ENCODE measurements at regions not wholly inside any gene's neighbourhood (a gene's known extent, or its start where the extent isn't known, plus 50 kb on each side); places are given as distances from the start of the nearest gene placed in this dataset.
A peak's percentile ranks its signal among the peaks of the same experiment; 100 is the strongest.

DNA sequence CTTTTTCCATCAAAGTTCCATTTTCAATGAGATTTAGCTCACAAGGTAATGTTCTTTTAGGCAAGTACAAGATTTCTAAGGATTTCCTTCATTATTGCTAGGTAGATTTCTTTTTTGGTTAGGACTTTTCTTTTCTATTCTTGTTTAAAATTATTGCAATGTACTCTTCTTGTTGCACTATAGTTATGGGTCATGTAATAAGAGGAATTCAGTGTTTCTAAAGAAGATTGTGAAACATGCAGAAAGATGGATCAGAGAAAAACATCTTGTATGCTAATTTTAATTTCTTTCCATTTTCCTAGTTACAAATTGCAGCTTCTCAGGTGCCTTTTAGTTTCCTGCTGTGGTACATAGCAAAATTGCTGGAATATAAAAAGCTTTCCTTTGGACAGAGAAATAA, 56.1 kb downstream of the BTG1 start:
- Mint-ChIP-seq H3K4me3 (no peak overlapping the region), H3K36me3 (peaks cover 4% of the 10 kb centered on the region), H3K4me1 (peaks cover 10 to 45% (median 43%) of the 10 kb centered on the region in 4 donors), H3K27ac (peak overlapping the region in 1 of 3 donors; percentile 28), H3K27me3 (no peaks in the 10 kb centered on the region), H3K9me3 (peaks cover 0 to 4% (median 0%) of the 10 kb centered on the region in 7 donors)
- Histone ChIP-seq H3K4me1 (ENCODE audit: control insufficient read depth, insufficient read depth, low read length, poor library complexity, severe bottlenecking) (peaks cover 13% of the 10 kb centered on the region), H3K27ac (ENCODE audit: insufficient read depth, low read length, poor library complexity, severe bottlenecking) (no peak overlapping the region), H3K27me3 (ENCODE audit: control insufficient read depth, insufficient read depth, low read length) (no peaks in the 10 kb centered on the region), H3K4me3 (ENCODE audit: low read depth, low read length) (no peak overlapping the region), H3K9me3 (ENCODE audit: control insufficient read depth in 2 of 2, low read length in 2 of 2) (no peaks in the 10 kb centered on the region), H3K36me3 (ENCODE audit: control insufficient read depth, insufficient read depth, low read length) (no peaks in the 10 kb centered on the region)
- no peak for ATAC-seq (ENCODE audit: low read depth in 2 of 2)
- no peak for DNase-seq

DNA sequence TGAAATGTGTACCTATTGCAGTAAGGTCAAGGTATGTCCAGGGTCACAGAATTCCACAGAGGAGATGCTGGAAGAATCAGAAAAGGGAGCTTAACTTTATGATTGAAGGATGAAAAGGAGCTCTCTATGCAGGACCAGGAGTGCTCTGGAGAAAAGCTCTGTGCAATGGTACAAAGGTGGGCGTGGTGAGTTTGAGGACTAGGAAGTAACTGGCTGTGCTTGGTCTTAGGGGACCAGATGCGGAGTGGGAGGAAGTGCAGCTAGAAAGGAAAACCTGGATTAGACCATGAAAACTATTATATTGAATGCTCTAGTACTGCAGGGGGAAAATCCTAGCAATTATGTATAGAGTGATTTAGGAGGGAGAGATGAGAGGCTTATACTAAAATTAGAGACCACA, 56.8 kb downstream of the BTG1 start:
- Histone ChIP-seq H3K36me3 (ENCODE audit: control insufficient read depth, insufficient read depth, low read length) (no peaks in the 10 kb centered on the region), H3K4me3 (ENCODE audit: low read depth, low read length) (no peak overlapping the region), H3K9me3 (ENCODE audit: control insufficient read depth in 2 of 2, low read length in 2 of 2) (no peaks in the 10 kb centered on the region), H3K27me3 (ENCODE audit: control insufficient read depth, insufficient read depth, low read length) (no peaks in the 10 kb centered on the region), H3K4me1 (ENCODE audit: control insufficient read depth, insufficient read depth, low read length, poor library complexity, severe bottlenecking) (peaks cover 8% of the 10 kb centered on the region), H3K27ac (ENCODE audit: insufficient read depth, low read length, poor library complexity, severe bottlenecking) (no peak overlapping the region)
- Mint-ChIP-seq H3K36me3 (peaks cover 4% of the 10 kb centered on the region), H3K4me3 (no peak overlapping the region), H3K27ac (peak overlapping the region in 2 of 3 donors; percentile 45 to 64), H3K9me3 (peaks cover 0 to 4% (median 0%) of the 10 kb centered on the region in 7 donors), H3K27me3 (no peaks in the 10 kb centered on the region), H3K4me1 (peaks cover 10 to 40% (median 39%) of the 10 kb centered on the region in 4 donors)
- DNase-seq (no peak), ATAC-seq (ENCODE audit: low read depth in 2 of 2) (no peak)

DNA sequence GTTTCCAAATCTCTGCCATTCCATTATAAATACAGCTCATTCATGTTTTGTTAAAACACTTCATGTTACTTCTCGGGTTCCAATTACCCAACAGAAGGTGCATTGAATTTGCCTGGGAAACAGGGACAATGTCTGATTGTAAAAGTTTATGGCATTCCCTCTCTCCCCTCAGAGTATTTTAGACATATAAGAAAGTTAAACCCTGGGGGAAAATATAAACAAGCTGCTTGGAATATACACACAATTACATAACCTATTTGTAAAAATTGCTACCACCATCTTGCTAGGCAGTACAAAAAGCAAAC, 60.0 kb downstream of the BTG1 start:
- peaks cover 4% of the 10 kb centered on the region for H3K36me3 Mint-ChIP-seq
- Histone ChIP-seq H3K27ac (ENCODE audit: insufficient read depth, low read length, poor library complexity, severe bottlenecking) (no peak overlapping the region), H3K36me3 (ENCODE audit: control insufficient read depth, insufficient read depth, low read length) (no peaks in the 10 kb centered on the region), H3K27me3 (ENCODE audit: control insufficient read depth, insufficient read depth, low read length) (no peaks in the 10 kb centered on the region), H3K4me3 (ENCODE audit: low read depth, low read length) (no peak overlapping the region), H3K9me3 (ENCODE audit: control insufficient read depth in 2 of 2, low read length in 2 of 2) (no peaks in the 10 kb centered on the region), H3K4me1 (ENCODE audit: control insufficient read depth, insufficient read depth, low read length, poor library complexity, severe bottlenecking) (peaks cover 12% of the 10 kb centered on the region)
- ATAC-seq (ENCODE audit: low read depth in 2 of 2), result no peak
- H3K9me3 Mint-ChIP-seq, result peaks cover 0 to 1% (median 0%) of the 10 kb centered on the region in 7 donors
- H3K27me3 Mint-ChIP-seq, result no peaks in the 10 kb centered on the region
- no peak overlapping the region for H3K27ac Mint-ChIP-seq
- H3K4me1 Mint-ChIP-seq, result peaks cover 11 to 43% (median 40%) of the 10 kb centered on the region in 4 donors
- H3K4me3 Mint-ChIP-seq, result no peak overlapping the region
- no peak for DNase-seq

DNA sequence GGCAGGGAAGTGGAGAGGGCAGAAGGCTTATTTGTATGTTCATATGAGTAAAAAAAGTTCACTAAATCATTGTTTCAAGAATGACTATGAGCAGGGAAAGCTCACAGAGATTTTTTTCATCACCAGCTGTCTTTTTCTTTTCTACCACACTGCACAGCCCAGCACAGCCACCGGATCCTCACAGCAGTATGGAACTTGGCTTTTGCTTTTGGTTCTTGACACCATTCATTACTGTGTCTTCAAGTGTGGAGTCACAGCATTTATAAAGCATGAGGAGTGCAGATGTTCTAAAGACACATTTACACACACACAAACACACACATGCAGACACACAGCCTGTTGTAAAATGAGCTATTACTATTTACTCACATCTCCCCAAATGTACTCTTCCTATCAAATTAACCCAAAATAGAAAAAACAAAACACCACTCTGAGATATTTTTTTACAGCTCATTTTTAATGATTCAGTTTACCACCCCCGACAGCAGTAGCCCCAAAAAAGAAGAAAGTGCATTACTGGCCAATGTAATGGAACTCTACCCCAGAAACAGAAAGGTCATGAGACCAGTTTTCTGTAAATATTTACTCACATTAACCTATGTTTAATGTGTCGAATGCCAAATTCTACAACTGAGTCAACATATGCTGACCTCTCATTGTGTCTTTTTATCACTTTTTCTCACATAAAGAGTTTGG, 60.5 kb downstream of the BTG1 start:
- peaks cover 4% of the 10 kb centered on the region for H3K36me3 Mint-ChIP-seq
- H3K27ac Mint-ChIP-seq, result no peak overlapping the region
- no peak for ATAC-seq (ENCODE audit: low read depth in 2 of 2)
- no peaks in the 10 kb centered on the region for H3K36me3 ChIP-seq (ENCODE audit: control insufficient read depth, insufficient read depth, low read length)
- peak in 1 of 3 donors; percentile 41 for DNase-seq
- peaks cover 17% of the 10 kb centered on the region for H3K4me1 ChIP-seq (ENCODE audit: control insufficient read depth, insufficient read depth, low read length, poor library complexity, severe bottlenecking)
- no peaks in the 10 kb centered on the region for H3K27me3 ChIP-seq (ENCODE audit: control insufficient read depth, insufficient read depth, low read length)
- H3K4me3 Mint-ChIP-seq, result peak overlapping the region in 2 of 4 donors; percentile 2 to 10
- H3K4me3 ChIP-seq (ENCODE audit: low read depth, low read length), result no peak overlapping the region
- peaks cover 16 to 46% (median 42%) of the 10 kb centered on the region in 4 donors for H3K4me1 Mint-ChIP-seq
- no peaks in the 10 kb centered on the region for H3K27me3 Mint-ChIP-seq
- no peaks in the 10 kb centered on the region for H3K9me3 ChIP-seq (ENCODE audit: control insufficient read depth in 2 of 2, low read length in 2 of 2)
- no peak overlapping the region for H3K27ac ChIP-seq (ENCODE audit: insufficient read depth, low read length, poor library complexity, severe bottlenecking)
- H3K9me3 Mint-ChIP-seq, result peaks cover 0 to 1% (median 0%) of the 10 kb centered on the region in 7 donors

DNA sequence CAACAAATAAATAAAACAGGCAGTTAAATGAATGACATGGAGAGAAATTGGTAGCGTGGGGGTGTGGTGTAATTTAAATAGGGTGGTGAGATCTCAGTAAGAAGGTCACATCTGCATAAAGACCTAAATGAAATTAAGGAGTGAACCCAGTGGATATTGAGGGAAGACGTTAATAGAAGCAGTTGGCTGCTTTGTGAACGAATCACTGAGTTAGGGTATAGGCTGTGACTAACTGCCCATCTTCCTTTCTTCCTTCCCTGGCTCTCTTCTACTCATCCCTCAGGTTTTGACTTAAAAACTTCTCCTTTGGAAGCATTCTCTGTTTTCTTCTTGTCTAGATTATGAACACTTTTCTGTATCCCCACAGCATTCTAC, 64.7 kb downstream of the BTG1 start:
- H3K27ac ChIP-seq (ENCODE audit: insufficient read depth, low read length, poor library complexity, severe bottlenecking), result peak overlapping the region; percentile 16
- H3K4me3 ChIP-seq (ENCODE audit: low read depth, low read length), result peak overlapping the region; percentile 72
- peak overlapping the region; percentile 79 to 89 (median 88) for H3K27ac Mint-ChIP-seq

DNA sequence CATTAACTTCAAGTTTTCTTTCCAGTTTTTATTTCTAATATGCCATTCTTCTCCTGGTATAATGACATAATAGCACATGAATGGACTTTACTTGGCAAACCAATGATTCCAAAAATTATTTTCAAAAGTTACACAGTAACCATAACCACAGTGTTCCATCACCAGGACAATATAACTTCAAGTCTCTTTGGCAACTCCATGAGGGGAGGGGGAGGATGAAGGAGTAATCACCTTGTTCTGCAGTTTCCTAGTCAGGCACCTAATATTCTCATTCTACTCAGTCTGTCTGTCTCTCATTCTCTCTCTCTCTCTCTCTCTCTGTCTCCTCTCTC, 66.6 kb downstream of the BTG1 start:
- ATAC-seq (ENCODE audit: low read depth in 2 of 2) (no peak), DNase-seq (no peak)
- H3K4me3 ChIP-seq (ENCODE audit: low read depth, low read length), result no peak overlapping the region
- peak overlapping the region; percentile 39 to 98 (median 45) for H3K27ac Mint-ChIP-seq
- peaks cover 22% of the 10 kb centered on the region for H3K4me1 ChIP-seq (ENCODE audit: control insufficient read depth, insufficient read depth, low read length, poor library complexity, severe bottlenecking)
- H3K9me3 ChIP-seq (ENCODE audit: control insufficient read depth in 2 of 2, low read length in 2 of 2), result no peaks in the 10 kb centered on the region
- H3K27ac ChIP-seq (ENCODE audit: insufficient read depth, low read length, poor library complexity, severe bottlenecking), result no peak overlapping the region
- no peaks in the 10 kb centered on the region for H3K27me3 ChIP-seq (ENCODE audit: control insufficient read depth, insufficient read depth, low read length)
- H3K4me3 Mint-ChIP-seq, result peak overlapping the region in 3 of 4 donors; percentile 29 to 51 (median 46)
- H3K36me3 Mint-ChIP-seq, result peaks cover 9% of the 10 kb centered on the region
- H3K4me1 Mint-ChIP-seq, result peaks cover 30 to 71% (median 63%) of the 10 kb centered on the region in 4 donors
- no peaks in the 10 kb centered on the region for H3K27me3 Mint-ChIP-seq
- H3K9me3 Mint-ChIP-seq, result peaks cover 0 to 4% (median 0%) of the 10 kb centered on the region in 7 donors
- H3K36me3 ChIP-seq (ENCODE audit: control insufficient read depth, insufficient read depth, low read length), result no peaks in the 10 kb centered on the region

More for the DNA sequence above, 64.7 kb downstream of the BTG1 start:
- peaks cover 26% of the 10 kb centered on the region for H3K4me1 ChIP-seq (ENCODE audit: control insufficient read depth, insufficient read depth, low read length, poor library complexity, severe bottlenecking)
- Mint-ChIP-seq H3K4me3 (peak overlapping the region in 3 of 4 donors; percentile 57 to 80 (median 75)), H3K36me3 (peaks cover 8% of the 10 kb centered on the region), H3K9me3 (peaks cover 0 to 4% (median 0%) of the 10 kb centered on the region in 7 donors), H3K4me1 (peaks cover 30 to 71% (median 65%) of the 10 kb centered on the region in 4 donors), H3K27me3 (no peaks in the 10 kb centered on the region)
- H3K27me3 ChIP-seq (ENCODE audit: control insufficient read depth, insufficient read depth, low read length), result no peaks in the 10 kb centered on the region
- no peak for DNase-seq
- H3K9me3 ChIP-seq (ENCODE audit: control insufficient read depth in 2 of 2, low read length in 2 of 2), result no peaks in the 10 kb centered on the region
- no peaks in the 10 kb centered on the region for H3K36me3 ChIP-seq (ENCODE audit: control insufficient read depth, insufficient read depth, low read length)
- ATAC-seq (ENCODE audit: low read depth in 2 of 2), result no peak

DNA sequence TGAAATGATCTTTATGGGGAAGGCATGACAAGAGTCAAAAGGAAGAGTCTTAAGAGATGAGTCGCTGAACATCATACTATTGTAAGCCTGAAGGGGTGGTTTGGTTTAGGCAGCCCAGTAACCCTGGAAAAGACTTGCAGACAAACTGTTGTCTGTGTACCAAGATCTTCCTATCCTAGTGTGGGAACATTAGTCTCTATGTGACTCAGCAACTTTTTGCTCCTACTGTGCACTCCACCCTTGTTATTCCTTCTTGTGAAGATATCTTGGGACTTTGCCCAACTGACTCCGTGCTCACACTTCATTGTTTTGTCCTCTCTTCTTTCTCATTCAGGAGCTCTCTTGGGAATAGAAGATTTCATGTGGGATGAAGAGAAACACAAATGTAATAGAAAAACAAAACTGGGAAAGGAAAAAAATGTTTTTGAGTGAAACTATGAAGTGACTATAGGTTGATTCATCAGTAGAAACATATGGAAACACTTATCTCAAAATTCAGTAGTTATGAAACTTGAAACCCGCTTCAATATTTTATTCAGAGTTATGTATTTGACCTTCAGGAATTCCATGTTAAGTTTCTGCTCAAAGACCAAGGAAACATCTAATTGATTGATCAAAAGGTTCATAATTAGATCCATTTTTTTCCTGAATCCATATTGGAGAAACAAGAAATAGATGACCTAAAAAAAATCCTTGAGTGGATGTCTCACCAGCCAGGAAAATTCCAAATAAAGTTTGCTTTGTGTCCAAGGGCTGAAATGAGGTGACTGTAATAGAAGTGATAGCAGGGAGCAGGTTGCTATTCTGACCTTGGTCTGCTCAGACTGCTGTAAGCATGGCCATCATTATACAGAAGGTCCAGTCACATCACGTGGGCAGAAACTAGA, 67.2 kb downstream of the BTG1 start:
- no peak for DNase-seq
- Mint-ChIP-seq H3K4me3 (peak overlapping the region in 1 of 4 donors; percentile 11), H3K27ac (peak overlapping the region in 2 of 3 donors; percentile 15 to 62), H3K36me3 (peaks cover 9% of the 10 kb centered on the region), H3K9me3 (peaks cover 0 to 4% (median 0%) of the 10 kb centered on the region in 7 donors), H3K27me3 (no peaks in the 10 kb centered on the region), H3K4me1 (peaks cover 30 to 68% (median 63%) of the 10 kb centered on the region in 4 donors)
- H3K27ac ChIP-seq (ENCODE audit: insufficient read depth, low read length, poor library complexity, severe bottlenecking), result no peak overlapping the region
- no peaks in the 10 kb centered on the region for H3K9me3 ChIP-seq (ENCODE audit: control insufficient read depth in 2 of 2, low read length in 2 of 2)
- no peaks in the 10 kb centered on the region for H3K36me3 ChIP-seq (ENCODE audit: control insufficient read depth, insufficient read depth, low read length)
- H3K4me1 ChIP-seq (ENCODE audit: control insufficient read depth, insufficient read depth, low read length, poor library complexity, severe bottlenecking), result peaks cover 22% of the 10 kb centered on the region
- ATAC-seq (ENCODE audit: low read depth in 2 of 2), result no peak
- H3K4me3 ChIP-seq (ENCODE audit: low read depth, low read length), result no peak overlapping the region
- H3K27me3 ChIP-seq (ENCODE audit: control insufficient read depth, insufficient read depth, low read length), result no peaks in the 10 kb centered on the region
